Neural progenitor cell (in vitro differentiated cells): ENCODE measurements at regions not wholly inside any gene's neighbourhood (a gene's known extent, or its start where the extent isn't known, plus 50 kb on each side); places are given as distances from the start of the nearest gene placed in this dataset.

Experiments used
- CTCF ChIP-seq: fragments of 200-600 bp; sonication (generic); IDR thresholded peaks from 2 replicates; pipeline ENCODE4 v1.5.1; 2017; ENCODE audit warnings: antibody characterized with exemption, mild to moderate bottlenecking
- EZH2phosphoT487 ChIP-seq: fragments of 200-600 bp; sonication (generic); IDR thresholded peaks from 2 replicates; pipeline ENCODE4 v1.6.1; 2017; ENCODE audit warnings: antibody characterized with exemption

DNA sequence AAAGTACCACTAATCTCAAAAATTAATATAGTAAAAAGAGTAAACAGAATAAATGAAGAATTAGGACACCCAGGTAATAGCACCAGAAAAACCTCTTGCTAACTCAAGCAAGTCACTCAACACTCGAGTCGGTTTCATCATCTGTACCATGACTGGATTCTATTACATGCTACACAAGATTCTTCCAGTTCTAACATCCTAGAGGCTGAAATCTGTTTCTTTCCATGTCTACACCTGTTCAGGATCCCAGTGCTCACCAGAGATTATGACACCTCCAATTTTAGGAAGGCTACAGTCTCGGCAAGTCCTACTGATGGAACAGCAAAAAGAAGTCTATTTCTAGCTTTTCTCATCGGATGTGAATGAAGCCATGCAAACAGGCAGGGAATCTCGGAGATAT lies 95.3 kb upstream of the ANK3 start:
- TF ChIP-seq EZH2phosphoT487 (no peak), CTCF (no peak)
